ENCODE measurements at regions not wholly inside any gene's neighbourhood (a gene's known extent, or its start where the extent isn't known, plus 50 kb on each side); places are given as distances from the start of the nearest gene placed in this dataset.

- TF ChIP-seq CTCF (conservative IDR thresholded peaks at IDR 0.05) (no peak), ZFX (IDR thresholded peaks at IDR 0.05) (no peak)
These were observed 257.7 kb upstream of the AGAP1 start for GRCh38 chr2:235235977-235236767.
